ENCODE measurements at regions not wholly inside any gene's neighbourhood (a gene's known extent, or its start where the extent isn't known, plus 50 kb on each side); places are given as distances from the start of the nearest gene placed in this dataset.

DNA sequence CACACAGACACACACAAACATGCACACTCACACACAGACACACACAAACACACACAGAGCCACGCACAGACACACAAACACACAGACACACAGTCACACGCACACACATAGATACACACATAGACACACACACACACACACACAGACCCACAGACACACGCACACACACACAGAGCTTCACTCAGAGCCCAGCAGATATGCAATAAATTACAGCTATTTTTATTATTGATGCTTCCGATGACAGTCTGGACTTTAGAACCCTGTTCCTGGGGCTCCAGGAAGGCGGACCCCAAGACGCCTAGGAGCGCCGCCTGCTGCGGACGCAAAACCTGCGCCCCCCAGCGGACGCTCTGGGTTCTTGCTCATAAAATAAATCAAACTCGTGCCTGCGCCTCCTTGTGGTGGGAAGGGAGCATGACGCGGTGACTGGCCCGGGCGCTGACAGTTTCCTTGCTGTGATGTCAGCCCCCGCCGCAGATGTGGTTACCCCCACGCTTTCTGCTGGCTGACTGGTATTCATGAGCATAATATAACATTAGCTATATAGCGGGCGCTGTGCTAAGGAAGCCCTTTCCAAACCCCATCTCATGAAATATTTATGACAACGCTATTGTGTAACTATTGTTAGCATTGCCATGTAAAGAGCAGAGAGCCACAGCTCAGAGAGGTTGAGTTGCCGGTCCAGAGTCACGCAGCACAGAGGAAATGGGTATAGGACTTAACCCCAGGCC is 64.4 kb upstream of the TM9SF2 start:
- Histone ChIP-seq H3K27ac (no peak overlapping the region), H3K9me3 (replicated peaks) (no peaks in the 10 kb centered on the region), H3K4me3 (no peak overlapping the region), H3K36me3 (no peaks in the 10 kb centered on the region), H3K4me1 (no peaks in the 10 kb centered on the region), H3K27me3 (no peaks in the 10 kb centered on the region)
- DNase-seq, result peak; percentile 74 to 84

DNA sequence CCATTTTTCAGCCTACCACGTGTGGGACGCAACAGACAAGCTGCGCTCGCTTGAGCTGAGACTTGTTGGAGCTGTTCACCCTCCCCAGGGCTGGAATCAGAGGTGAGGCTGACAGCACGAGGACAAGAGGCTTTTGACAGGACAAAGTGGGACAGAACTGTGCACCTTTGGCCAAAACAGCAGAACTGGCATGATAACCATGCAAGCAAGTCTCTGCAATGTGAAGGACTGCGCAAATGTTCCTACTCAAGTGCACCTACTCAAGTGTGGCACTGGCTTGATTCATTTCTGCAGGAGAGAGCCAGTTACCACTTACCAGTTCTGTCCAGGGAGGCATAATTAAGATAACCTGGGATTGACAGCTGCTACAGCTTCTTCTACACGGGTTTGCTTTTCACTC is 62.2 kb upstream of the TM9SF2 start:
- Histone ChIP-seq H3K9me3 (replicated peaks) (no peaks in the 10 kb centered on the region), H3K27ac (no peak overlapping the region), H3K4me3 (no peak overlapping the region), H3K4me1 (no peaks in the 10 kb centered on the region), H3K36me3 (no peaks in the 10 kb centered on the region), H3K27me3 (no peaks in the 10 kb centered on the region)
- DNase-seq, result no peak

DNA sequence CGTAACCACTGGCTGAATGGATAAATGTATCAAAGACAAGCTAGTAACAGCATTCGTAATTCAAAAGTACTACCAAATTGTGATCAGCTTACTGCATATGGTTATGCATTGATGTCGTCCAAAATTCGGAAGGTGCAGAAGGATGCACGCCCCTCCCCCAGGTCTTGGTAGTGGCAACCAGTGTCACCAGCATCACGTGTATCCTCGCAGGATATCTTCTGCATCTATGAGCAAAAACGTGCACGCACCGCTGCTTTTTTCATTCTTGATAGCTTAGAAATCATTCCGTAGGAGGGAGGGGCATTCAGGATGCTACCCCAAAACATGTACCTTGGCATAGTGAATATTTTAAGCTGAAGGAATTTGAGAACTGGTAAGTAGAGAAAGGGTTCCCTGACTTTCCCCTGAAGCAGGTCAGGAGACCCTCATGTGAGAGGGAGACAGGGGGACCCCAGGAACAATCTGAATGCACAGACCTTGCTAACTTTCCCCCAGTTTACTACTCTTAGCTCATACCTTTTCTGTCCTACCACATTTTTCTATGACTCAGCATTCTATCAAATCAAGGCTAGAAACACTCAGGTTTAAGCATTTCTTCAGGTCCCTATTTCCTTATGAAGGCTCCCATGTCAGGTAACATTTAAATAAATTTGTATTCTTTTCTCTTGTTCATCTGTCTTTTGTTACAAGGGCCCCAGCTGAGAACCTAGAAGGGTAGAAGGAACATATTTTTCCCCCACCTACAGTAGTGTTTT is 61.2 kb upstream of the TM9SF2 start:
- Histone ChIP-seq H3K27me3 (no peaks in the 10 kb centered on the region), H3K36me3 (no peaks in the 10 kb centered on the region), H3K4me3 (no peak overlapping the region), H3K4me1 (no peaks in the 10 kb centered on the region), H3K9me3 (replicated peaks) (no peaks in the 10 kb centered on the region), H3K27ac (no peak overlapping the region)
- no peak for DNase-seq

DNA sequence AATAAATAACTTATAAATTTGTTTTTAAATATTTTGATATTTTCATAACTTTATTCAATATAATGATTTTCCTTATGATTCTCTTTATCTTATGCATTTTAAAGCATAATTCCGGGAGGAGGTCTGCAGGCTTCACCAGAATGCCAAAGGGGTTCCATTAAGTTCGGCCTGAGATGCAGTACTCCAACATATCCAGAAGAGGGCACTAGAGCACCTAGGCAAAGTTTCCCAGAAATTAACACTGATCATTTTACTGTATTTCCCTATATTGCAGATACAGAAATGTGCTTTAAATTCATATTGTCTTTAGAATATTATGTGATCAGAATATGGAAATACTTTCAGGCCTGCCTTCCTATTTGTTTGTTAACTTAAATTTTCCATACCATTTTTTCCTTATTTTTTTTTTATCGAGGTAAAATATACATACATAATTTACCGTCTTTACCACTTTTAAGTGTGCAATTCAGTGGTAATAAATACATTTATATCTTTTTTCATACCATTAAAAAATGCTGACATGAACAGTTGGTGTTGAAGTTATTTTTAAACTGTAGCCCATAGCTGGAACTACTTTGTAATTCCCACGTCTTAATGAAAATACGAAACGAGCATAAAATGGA is 58.9 kb upstream of the TM9SF2 start:
- Histone ChIP-seq H3K4me3 (no peak overlapping the region), H3K27ac (no peak overlapping the region), H3K36me3 (no peaks in the 10 kb centered on the region), H3K4me1 (no peaks in the 10 kb centered on the region), H3K9me3 (replicated peaks) (no peaks in the 10 kb centered on the region), H3K27me3 (no peaks in the 10 kb centered on the region)
- DNase-seq, result peak; percentile 20 to 71

DNA sequence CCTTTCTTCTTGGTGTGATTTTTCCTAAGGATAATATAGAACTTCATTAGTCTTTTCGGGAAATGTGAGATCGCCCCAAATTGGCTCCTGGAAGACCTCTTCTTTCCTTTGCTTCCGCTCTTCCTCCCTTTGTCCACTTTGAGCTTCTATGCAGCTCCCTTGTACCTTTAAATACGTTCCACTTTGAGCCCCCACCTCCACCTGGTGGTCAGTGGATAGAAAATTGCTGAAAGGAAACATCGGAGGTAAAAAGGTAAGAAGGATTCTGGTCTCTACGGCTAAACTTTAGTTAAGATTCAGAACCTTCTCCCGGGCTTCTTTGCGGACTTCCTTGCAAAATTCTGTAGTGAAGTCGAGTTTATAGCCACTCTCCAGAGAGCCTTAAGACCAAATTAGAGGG is 55.0 kb upstream of the TM9SF2 start:
- no peak overlapping the region for H3K27ac ChIP-seq
- H3K36me3 ChIP-seq, result no peaks in the 10 kb centered on the region
- no peak overlapping the region for H3K4me3 ChIP-seq
- no peaks in the 10 kb centered on the region for H3K27me3 ChIP-seq
- no peaks in the 10 kb centered on the region for H3K9me3 ChIP-seq (replicated peaks)
- DNase-seq, result no peak
- no peaks in the 10 kb centered on the region for H3K4me1 ChIP-seq

DNA sequence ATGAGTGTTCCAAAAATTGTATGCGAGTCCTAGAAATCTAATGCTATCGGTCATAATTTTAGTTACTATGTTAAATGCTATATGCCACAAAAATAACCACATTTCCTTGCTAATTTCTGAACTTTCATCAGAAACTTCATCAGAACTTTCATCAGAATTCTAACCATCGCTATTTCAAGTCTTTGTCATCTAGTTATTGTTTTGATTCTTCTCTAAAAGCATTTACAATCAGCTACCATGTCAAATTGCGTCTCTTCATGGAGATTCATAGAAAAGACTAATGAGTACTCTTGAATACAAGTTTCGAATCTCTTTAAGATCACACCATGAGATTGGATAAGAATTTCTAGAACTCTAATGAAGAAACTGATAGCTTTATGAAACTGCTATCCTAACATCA is 52.7 kb upstream of the TM9SF2 start:
- no peak overlapping the region for H3K4me3 ChIP-seq
- H3K27ac ChIP-seq, result no peak overlapping the region
- no peaks in the 10 kb centered on the region for H3K9me3 ChIP-seq (replicated peaks)
- no peaks in the 10 kb centered on the region for H3K36me3 ChIP-seq
- no peak for DNase-seq
- H3K4me1 ChIP-seq, result no peaks in the 10 kb centered on the region
- no peaks in the 10 kb centered on the region for H3K27me3 ChIP-seq

DNA sequence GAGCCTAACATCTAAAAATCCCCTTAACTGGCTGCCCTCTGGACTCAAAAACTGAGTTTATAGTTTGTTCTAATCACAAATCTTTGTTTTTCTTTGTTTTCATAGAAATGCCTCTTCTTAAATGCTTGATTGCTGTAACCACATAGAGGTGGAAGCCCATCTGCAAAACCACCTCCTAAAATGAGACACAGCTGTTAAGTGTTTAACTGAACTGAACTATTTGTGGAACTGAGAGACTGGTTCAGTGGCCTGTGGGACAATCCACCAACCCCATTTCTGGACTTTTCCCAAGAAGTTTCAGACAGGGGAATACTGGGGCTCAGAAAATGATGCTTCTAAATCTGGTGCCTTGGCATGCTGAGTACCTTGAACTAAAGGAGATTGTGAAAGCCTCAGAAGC is 50.9 kb upstream of the TM9SF2 start:
- no peaks in the 10 kb centered on the region for H3K9me3 ChIP-seq (replicated peaks)
- H3K4me1 ChIP-seq, result no peaks in the 10 kb centered on the region
- no peaks in the 10 kb centered on the region for H3K27me3 ChIP-seq
- H3K27ac ChIP-seq, result no peak overlapping the region
- no peaks in the 10 kb centered on the region for H3K36me3 ChIP-seq
- no peak overlapping the region for H3K4me3 ChIP-seq
- DNase-seq, result no peak
